ENCODE measurements at regions not wholly inside any gene's neighbourhood (a gene's known extent, or its start where the extent isn't known, plus 50 kb on each side); places are given as distances from the start of the nearest gene placed in this dataset.

DNA sequence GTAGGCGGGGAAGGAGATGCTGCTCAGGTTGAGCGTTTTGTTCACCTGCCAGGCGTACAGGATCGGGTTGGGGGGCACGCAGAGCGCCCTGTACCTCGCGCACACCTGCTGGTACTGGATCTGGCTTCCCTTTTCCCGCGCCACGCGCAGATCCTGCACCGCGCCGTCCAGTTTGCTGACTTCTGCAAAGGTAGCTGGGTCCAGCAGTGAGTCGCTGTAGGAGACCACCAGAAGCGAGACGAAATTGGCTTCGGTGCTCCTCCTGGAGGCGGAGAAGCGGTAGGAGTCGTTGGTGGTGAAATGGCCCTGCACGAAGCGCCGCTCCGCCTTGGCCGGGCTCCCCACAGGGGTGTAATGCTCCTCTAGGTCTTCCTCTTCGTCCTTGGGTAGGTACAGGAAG lies 90.7 kb upstream of the RAB18 start:
- RAD21 ChIA-PET (ENCODE audit: unreplicated experiment), result no interaction called here
- WGBS (ENCODE audit: insufficient coverage, insufficient replicate concordance, low lambda C conversion rate, missing lambda C conversion rate), result 76% methylated on average over 28 of the region's 28 CpGs
- Histone ChIP-seq H3K4me2 (ENCODE audit: control insufficient read depth, insufficient read depth) (no peak overlapping the region), H3K27me3 (replicated peaks in 1 of 2; ENCODE audit: control insufficient read depth in 2 of 2, insufficient read depth in 2 of 2, low read length in 1 of 2) (no peaks in the 10 kb centered on the region), H3K4me3 (no peak overlapping the region), H3K36me3 (ENCODE audit: control insufficient read depth in 2 of 2, insufficient read depth in 2 of 2, low read length in 1 of 2) (no peaks in the 10 kb centered on the region), H2AFZ (ENCODE audit: control insufficient read depth, low read depth, low read length) (no peak overlapping the region), H3K9me3 (replicated peaks; ENCODE audit: control insufficient read depth, insufficient read depth, low read length) (no peaks in the 10 kb centered on the region), H3K4me1 (ENCODE audit: control insufficient read depth, insufficient read depth, low read length) (no peaks in the 10 kb centered on the region), H4K20me1 (ENCODE audit: control insufficient read depth, insufficient read depth) (no peaks in the 10 kb centered on the region), H3K27ac (ENCODE audit: control insufficient read depth, insufficient read depth) (no peak overlapping the region), H3K79me2 (ENCODE audit: control insufficient read depth, insufficient read depth, low read length) (no peaks in the 10 kb centered on the region), H3K9ac (ENCODE audit: control insufficient read depth, insufficient read depth, low read length) (no peak overlapping the region)
- POLR2A ChIA-PET, result no interaction called here
- SMC1A ChIA-PET (ENCODE audit: uncharacterized antibody, unreplicated experiment), result no interaction called here
- FAIRE-seq, result no peak
- intact Hi-C loops (cut with micrococcal nuclease; ENCODE audit: unreplicated experiment), result no loop called here
- ATAC-seq, result no peak
- CTCF ChIA-PET, result no interaction called here
- DNase-seq (ENCODE audit: low read depth, low spot score), result no peak
- TF ChIP-seq, protein P1, sequence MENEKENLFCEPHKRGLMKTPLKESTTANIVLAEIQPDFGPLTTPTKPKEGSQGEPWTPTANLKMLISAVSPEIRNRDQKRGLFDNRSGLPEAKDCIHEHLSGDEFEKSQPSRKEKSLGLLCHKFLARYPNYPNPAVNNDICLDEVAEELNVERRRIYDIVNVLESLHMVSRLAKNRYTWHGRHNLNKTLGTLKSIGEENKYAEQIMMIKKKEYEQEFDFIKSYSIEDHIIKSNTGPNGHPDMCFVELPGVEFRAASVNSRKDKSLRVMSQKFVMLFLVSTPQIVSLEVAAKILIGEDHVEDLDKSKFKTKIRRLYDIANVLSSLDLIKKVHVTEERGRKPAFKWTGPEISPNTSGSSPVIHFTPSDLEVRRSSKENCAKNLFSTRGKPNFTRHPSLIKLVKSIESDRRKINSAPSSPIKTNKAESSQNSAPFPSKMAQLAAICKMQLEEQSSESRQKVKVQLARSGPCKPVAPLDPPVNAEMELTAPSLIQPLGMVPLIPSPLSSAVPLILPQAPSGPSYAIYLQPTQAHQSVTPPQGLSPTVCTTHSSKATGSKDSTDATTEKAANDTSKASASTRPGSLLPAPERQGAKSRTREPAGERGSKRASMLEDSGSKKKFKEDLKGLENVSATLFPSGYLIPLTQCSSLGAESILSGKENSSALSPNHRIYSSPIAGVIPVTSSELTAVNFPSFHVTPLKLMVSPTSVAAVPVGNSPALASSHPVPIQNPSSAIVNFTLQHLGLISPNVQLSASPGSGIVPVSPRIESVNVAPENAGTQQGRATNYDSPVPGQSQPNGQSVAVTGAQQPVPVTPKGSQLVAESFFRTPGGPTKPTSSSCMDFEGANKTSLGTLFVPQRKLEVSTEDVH (IDR thresholded peaks at IDR 0.05; ENCODE audit: low read depth, partially characterized antibody), result no peak
- no peak for TF ChIP-seq KAT2A (conservative IDR thresholded peaks at IDR 0.05; ENCODE audit: control insufficient read depth, low read depth, low read length)
- TF ChIP-seq FOXM1 (IDR thresholded peaks at IDR 0.05; ENCODE audit: low read depth, low read length), result no peak
- in situ Hi-C loops (cut with MboI), result no loop called here
- BruUV-seq (replicated peaks), result no TSS peak

DNA sequence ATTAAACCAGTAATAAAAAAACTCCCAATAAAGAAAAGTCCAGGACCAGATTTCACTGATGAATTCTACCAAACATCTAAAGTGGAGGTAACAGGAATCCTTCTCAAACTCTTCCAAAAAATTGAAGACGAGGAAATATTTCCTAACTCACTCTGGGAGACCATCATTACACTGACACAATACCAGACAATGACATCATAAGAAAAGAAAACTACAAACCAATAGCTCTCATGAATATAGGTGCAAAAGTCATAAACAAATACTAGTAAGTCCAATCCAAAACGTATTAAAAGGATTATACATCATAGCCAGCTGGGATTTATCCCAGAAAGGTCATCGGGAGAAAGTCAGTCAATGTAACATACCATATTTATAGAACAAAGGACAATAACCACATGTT lies 94.0 kb upstream of the RAB18 start:
- in situ Hi-C loops (cut with MboI) (no loop called here), intact Hi-C loops (cut with micrococcal nuclease; ENCODE audit: unreplicated experiment) (no loop called here)
- H3K9ac ChIP-seq (ENCODE audit: control insufficient read depth, insufficient read depth, low read length), result no peak overlapping the region
- DNase-seq (ENCODE audit: low read depth, low spot score) (no peak), ATAC-seq (no peak), FAIRE-seq (no peak)
- no peaks in the 10 kb centered on the region for H4K20me1 ChIP-seq (ENCODE audit: control insufficient read depth, insufficient read depth)
- SMC1A ChIA-PET (ENCODE audit: uncharacterized antibody, unreplicated experiment), result no interaction called here
- H3K27me3 ChIP-seq (replicated peaks in 1 of 2; ENCODE audit: control insufficient read depth in 2 of 2, insufficient read depth in 2 of 2, low read length in 1 of 2), result no peaks in the 10 kb centered on the region
- H3K4me1 ChIP-seq (ENCODE audit: control insufficient read depth, insufficient read depth, low read length), result no peaks in the 10 kb centered on the region
- H3K4me2 ChIP-seq (ENCODE audit: control insufficient read depth, insufficient read depth), result no peak overlapping the region
- WGBS (ENCODE audit: insufficient coverage, insufficient replicate concordance, low lambda C conversion rate, missing lambda C conversion rate), result 23% methylated on average over 3 of the region's 3 CpGs
- H3K9me3 ChIP-seq (replicated peaks; ENCODE audit: control insufficient read depth, insufficient read depth, low read length), result no peaks in the 10 kb centered on the region
- H3K27ac ChIP-seq (ENCODE audit: control insufficient read depth, insufficient read depth), result no peak overlapping the region
- no TSS peak for BruUV-seq (replicated peaks)
- POLR2A ChIA-PET, result interaction anchor here (0.6 kb wide), 1 partner anchor 66 kb away, joined by 11 read pairs; no protein-coding TSS in a partner anchor
- no peak overlapping the region for H3K4me3 ChIP-seq
- H3K36me3 ChIP-seq (ENCODE audit: control insufficient read depth in 2 of 2, insufficient read depth in 2 of 2, low read length in 1 of 2), result no peaks in the 10 kb centered on the region
- H3K79me2 ChIP-seq (ENCODE audit: control insufficient read depth, insufficient read depth, low read length), result no peaks in the 10 kb centered on the region
- H2AFZ ChIP-seq (ENCODE audit: control insufficient read depth, low read depth, low read length), result no peak overlapping the region
- RAD21 ChIA-PET (ENCODE audit: unreplicated experiment), result no interaction called here
- CTCF ChIA-PET, result no interaction called here
- TF ChIP-seq RELB (IDR thresholded peaks at IDR 0.05; ENCODE audit: low read depth) (no peak), ESRRA (IDR thresholded peaks at IDR 0.05; ENCODE audit: low read length) (no peak), E2F4 (IDR thresholded peaks at IDR 0.05; ENCODE audit: low read depth, low read length) (no peak), ZSCAN29 (IDR thresholded peaks at IDR 0.05) (no peak), NR2C1 (IDR thresholded peaks at IDR 0.05) (no peak), FOXM1 (IDR thresholded peaks at IDR 0.05; ENCODE audit: low read depth, low read length) (no peak), SRF (IDR thresholded peaks at IDR 0.05; ENCODE audit: low read depth in 2 of 2, low read length in 2 of 2) (no peak), MTA2 (IDR thresholded peaks at IDR 0.05; ENCODE audit: low read depth) (no peak), MYC (IDR thresholded peaks at IDR 0.05; ENCODE audit: insufficient read depth, insufficient read length, insufficient replicate concordance, low read length, severe bottlenecking) (no peak), NFYB (IDR thresholded peaks at IDR 0.05; ENCODE audit: insufficient read depth, low read depth, low read length) (no peak), WRNIP1 (IDR thresholded peaks at IDR 0.05; ENCODE audit: borderline replicate concordance, low read depth, low read length) (no peak), ZNF24 (IDR thresholded peaks at IDR 0.05) (no peak)
